OCI-LY1 (cell line): ENCODE measurements at regions not wholly inside any gene's neighbourhood (a gene's known extent, or its start where the extent isn't known, plus 50 kb on each side); places are given as distances from the start of the nearest gene placed in this dataset.

ENCODE experiments used
- H2AFZ ChIP-seq: fragments of 200-600 bp; sonication (generic), shearing (Covaris generic); 2 replicates; pipeline ENCODE4 v1.6.0; 2014; ENCODE audit warnings: antibody characterized with exemption, mild to moderate bottlenecking, low read length
- H3F3A ChIP-seq: fragments of 200-600 bp; sonication (generic), shearing (Covaris generic); 2 replicates; pipeline ENCODE4 v1.6.0; 2014; ENCODE audit warnings: mild to moderate bottlenecking, antibody characterized with exemption, low read length, moderate library complexity; ENCODE audit not compliant: insufficient read depth
- H3K27ac ChIP-seq: fragments of 200-600 bp; sonication (generic); 2 replicates; pipeline ENCODE4 v1.5.1; 2014; ENCODE audit warnings: low read length, mixed run types, mild to moderate bottlenecking, low read depth; ENCODE audit not compliant: poor library complexity, severe bottlenecking
- H3K27me3 ChIP-seq: fragments of 200-600 bp; sonication (generic); 2 replicates; pipeline ENCODE4 v1.6.0; 2014; ENCODE audit warnings: antibody characterized with exemption, mild to moderate bottlenecking, low read length, moderate library complexity; ENCODE audit not compliant: insufficient read depth
- H3K36me3 ChIP-seq: fragments of 200-600 bp; sonication (generic); 2 replicates; pipeline ENCODE4 v1.6.1; 2014; ENCODE audit warnings: mild to moderate bottlenecking, antibody characterized with exemption, low read length, moderate library complexity, mixed read lengths; ENCODE audit not compliant: insufficient read depth
- H3K4me1 ChIP-seq: fragments of 200-600 bp; sonication (generic); 2 replicates; pipeline ENCODE4 v1.5.1; 2014; ENCODE audit warnings: mild to moderate bottlenecking, low read length, moderate library complexity; ENCODE audit not compliant: insufficient read depth, severe bottlenecking
- H3K4me2 ChIP-seq: fragments of 200-600 bp; sonication (generic), shearing (Covaris generic); 2 replicates; pipeline ENCODE4 v1.6.1; 2014; ENCODE audit warnings: low read length
- H3K4me3 ChIP-seq: fragments of 200-600 bp; sonication (generic); 2 replicates; pipeline ENCODE4 v1.5.1; 2014; ENCODE audit warnings: low read length, low read depth, mild to moderate bottlenecking, mixed read lengths; ENCODE audit not compliant: poor library complexity, severe bottlenecking
- H3K79me2 ChIP-seq: fragments of 200-600 bp; shearing (Covaris generic); 2 replicates; pipeline ENCODE4 v1.6.1; 2016; ENCODE audit warnings: mixed run types, low read length, mixed read lengths; ENCODE audit not compliant: insufficient read depth
- H3K9ac ChIP-seq: fragments of 200-600 bp; sonication (generic), shearing (Covaris generic); 2 replicates; pipeline ENCODE4 v1.6.1; 2014; ENCODE audit warnings: mild to moderate bottlenecking, low read length, mixed read lengths
- H3K9me2 ChIP-seq: fragments of 200-600 bp; sonication (generic), shearing (Covaris generic); 2 replicates; pipeline ENCODE4 v1.6.1; 2014; ENCODE audit warnings: low read depth, mild to moderate bottlenecking, low read length, mixed read lengths
- H3K9me3 ChIP-seq: fragments of 200-600 bp; shearing (Covaris generic); 2 replicates; pipeline ENCODE4 v1.6.1; 2014; ENCODE audit warnings: low read length, mixed read lengths
- H4K20me1 ChIP-seq: fragments of 200-600 bp; sonication (generic), shearing (Covaris generic); 2 replicates; pipeline ENCODE4 v1.6.0; 2016; ENCODE audit warnings: mild to moderate bottlenecking, low read length; ENCODE audit not compliant: insufficient read depth
- CTCF ChIP-seq: fragments of 200-600 bp; sonication (generic), shearing (Covaris generic); IDR thresholded peaks from 2 replicates; pipeline ENCODE4 v1.5.1; 2017; ENCODE audit warnings: mild to moderate bottlenecking, antibody characterized with exemption, low read length, moderate library complexity, mixed read lengths
- EZH2 ChIP-seq: fragments of 200-600 bp; sonication (generic), shearing (Covaris generic); IDR thresholded peaks from 2 replicates; pipeline ENCODE4 v1.8.0; 2017; ENCODE audit warnings: borderline replicate concordance, mixed run types, mild to moderate bottlenecking, antibody characterized with exemption, low read length, moderate library complexity, mixed read lengths

- Histone ChIP-seq H3K4me2 (no peak overlapping the region), H3K27me3 (no peaks in the 10 kb centered on the region), H3K9me2 (no peaks in the 10 kb centered on the region), H3K79me2 (no peaks in the 10 kb centered on the region), H3K4me1 (no peaks in the 10 kb centered on the region), H3K9me3 (no peaks in the 10 kb centered on the region), H2AFZ (no peak overlapping the region), H4K20me1 (no peaks in the 10 kb centered on the region), H3F3A (no peaks in the 10 kb centered on the region), H3K9ac (no peak overlapping the region), H3K27ac (no peak overlapping the region), H3K36me3 (no peaks in the 10 kb centered on the region), H3K4me3 (no peak overlapping the region)
- TF ChIP-seq CTCF (no peak), EZH2 (no peak)
These were observed 211.3 kb upstream of the RFC3 start for GRCh38 chr13:33606692-33607091.

GRCh38 chr13:33610438-33611120, 207.4 kb upstream of the RFC3 start:
- Histone ChIP-seq H3K36me3 (no peaks in the 10 kb centered on the region), H3K9me3 (no peaks in the 10 kb centered on the region), H3K79me2 (no peaks in the 10 kb centered on the region), H3K4me3 (no peak overlapping the region), H3K27me3 (no peaks in the 10 kb centered on the region), H3K4me2 (no peak overlapping the region), H3K27ac (no peak overlapping the region), H3K9ac (no peak overlapping the region), H3K4me1 (peaks cover 19% of the 10 kb centered on the region), H4K20me1 (no peaks in the 10 kb centered on the region), H3K9me2 (no peaks in the 10 kb centered on the region), H2AFZ (no peak overlapping the region), H3F3A (no peaks in the 10 kb centered on the region)
- TF ChIP-seq EZH2 (no peak), CTCF (no peak)

GRCh38 chr13:33611121-33611805, 206.7 kb upstream of the RFC3 start:
- H3K4me1 ChIP-seq: peaks cover 24% of the 10 kb centered on the region
- no peak overlapping the region for H2AFZ ChIP-seq
- no peak overlapping the region for H3K9ac ChIP-seq
- no peaks in the 10 kb centered on the region for H3K9me2 ChIP-seq
- no peak overlapping the region for H3K27ac ChIP-seq
- no peaks in the 10 kb centered on the region for H4K20me1 ChIP-seq
- H3K9me3 ChIP-seq: no peaks in the 10 kb centered on the region
- H3F3A ChIP-seq: no peaks in the 10 kb centered on the region
- no peak overlapping the region for H3K4me3 ChIP-seq
- TF ChIP-seq CTCF (no peak), EZH2 (no peak)
- no peaks in the 10 kb centered on the region for H3K27me3 ChIP-seq
- no peak overlapping the region for H3K4me2 ChIP-seq
- no peaks in the 10 kb centered on the region for H3K79me2 ChIP-seq
- H3K36me3 ChIP-seq: no peaks in the 10 kb centered on the region
